Neural cell (in vitro differentiated cells): ENCODE measurements at regions not wholly inside any gene's neighbourhood (a gene's known extent, or its start where the extent isn't known, plus 50 kb on each side); places are given as distances from the start of the nearest gene placed in this dataset.

Source experiments
- H2AFZ ChIP-seq: fragments of 200-600, 300-800 bp; sonication (generic), shearing (Covaris generic); 2 replicates; pipeline ENCODE4 v1.6.0; 2014; ENCODE audit warnings: low read depth, mild to moderate bottlenecking, antibody characterized with exemption, low read length, moderate library complexity
- H3F3A ChIP-seq: fragments of 200-600 bp; shearing (Covaris generic); 2 replicates; pipeline ENCODE4 v1.6.1; 2016; ENCODE audit warnings: mild to moderate bottlenecking, moderate library complexity, mixed read lengths, antibody characterized with exemption, low read length; ENCODE audit not compliant: insufficient read depth, poor library complexity, severe bottlenecking
- H3K27ac ChIP-seq: fragments of 200-600, 300-800 bp; sonication (generic), shearing (Covaris generic); 2 replicates; pipeline ENCODE4 v1.5.1; 2014; ENCODE audit warnings: mild to moderate bottlenecking, low read length, moderate library complexity
- H3K27me3 ChIP-seq: fragments of 300-800, 200-600 bp; sonication (generic), shearing (Covaris generic); 2 replicates; pipeline ENCODE4 v1.6.0; 2014; ENCODE audit warnings: mild to moderate bottlenecking, low read depth, low read length, moderate library complexity; ENCODE audit not compliant: insufficient read depth
- H3K36me3 ChIP-seq: fragments of 300-800, 200-600 bp; sonication (generic), shearing (Covaris generic); 2 replicates; pipeline ENCODE4 v1.5.1; 2014; ENCODE audit warnings: mild to moderate bottlenecking, antibody characterized with exemption, low read length, moderate library complexity; ENCODE audit not compliant: insufficient read depth
- H3K4me2 ChIP-seq: fragments of 300-800, 200-600 bp; sonication (generic), shearing (Covaris generic); 2 replicates; pipeline ENCODE4 v1.6.0; 2014; ENCODE audit warnings: mild to moderate bottlenecking, low read length
- H3K4me3 ChIP-seq: fragments of 300-800, 200-600 bp; sonication (generic), shearing (Covaris generic); 2 replicates; pipeline ENCODE4 v1.5.1; 2014; ENCODE audit warnings: mild to moderate bottlenecking, low read length, moderate library complexity
- H3K79me2 ChIP-seq: fragments of 200-600 bp; shearing (Covaris generic); replicated peaks from 2 replicates; pipeline ENCODE4 v1.6.0; 2014; ENCODE audit warnings: mild to moderate bottlenecking, low read length, moderate library complexity; ENCODE audit not compliant: insufficient read depth
- H3K9ac ChIP-seq: fragments of 300-800, 200-600 bp; sonication (generic), shearing (Covaris generic); 2 replicates; pipeline ENCODE4 v1.6.1; 2016; ENCODE audit warnings: mild to moderate bottlenecking, low read length, mixed read lengths
- H3K9me2 ChIP-seq: fragments of 200-600 bp; shearing (Covaris generic); 2 replicates; pipeline ENCODE4 v1.6.1; 2016; ENCODE audit warnings: mild to moderate bottlenecking, low read length, mixed read lengths; ENCODE audit not compliant: insufficient read depth
- H3K9me3 ChIP-seq: fragments of 200-600, 300-800 bp; sonication (generic), shearing (Covaris generic); 2 replicates; pipeline ENCODE4 v1.6.1; 2016; ENCODE audit warnings: mild to moderate bottlenecking, mixed run types, low read length, moderate library complexity, mixed read lengths
- H4K20me1 ChIP-seq: fragments of 200-600 bp; shearing (Covaris generic); 2 replicates; pipeline ENCODE4 v1.6.1; 2016; ENCODE audit warnings: mild to moderate bottlenecking, mixed run types; ENCODE audit not compliant: insufficient read depth
- EP300 ChIP-seq: fragments of 450-650 bp; conservative IDR thresholded peaks from 2 replicates; pipeline ENCODE4 v1.6.1; 2014; ENCODE audit warnings: antibody characterized with exemption, mild to moderate bottlenecking, moderate library complexity; ENCODE audit not compliant: poor library complexity, severe bottlenecking
- EZH2 ChIP-seq: fragments of 200-600, 300-800 bp; shearing (Covaris generic), sonication (generic); IDR thresholded peaks from 2 replicates; pipeline ENCODE4 v1.6.1; 2014; ENCODE audit warnings: antibody characterized with exemption, low read length, borderline replicate concordance, mild to moderate bottlenecking; ENCODE audit not compliant: insufficient read depth, poor library complexity, severe bottlenecking
- MXI1 ChIP-seq: fragments of 450-650 bp; conservative IDR thresholded peaks from 2 replicates; pipeline ENCODE4 v1.6.1; 2014; ENCODE audit warnings: antibody characterized with exemption, mild to moderate bottlenecking; ENCODE audit not compliant: poor library complexity, severe bottlenecking
- POLR2AphosphoS5 ChIP-seq: IDR thresholded peaks from 2 replicates; pipeline ENCODE4 v1.6.1; 2012
- RAD21 ChIP-seq: fragments of 450-650 bp; conservative IDR thresholded peaks from 2 replicates; pipeline ENCODE4 v1.6.1; 2014; ENCODE audit warnings: antibody characterized with exemption, mild to moderate bottlenecking, moderate library complexity
- SMC3 ChIP-seq: fragments of 450-650 bp; conservative IDR thresholded peaks from 2 replicates; pipeline ENCODE4 v1.6.1; 2014; ENCODE audit warnings: antibody characterized with exemption, mild to moderate bottlenecking, moderate library complexity; ENCODE audit not compliant: poor library complexity
- TAF1 ChIP-seq: IDR thresholded peaks from 2 replicates; pipeline ENCODE4 v1.6.1; 2012; ENCODE audit warnings: low read depth
- TF ChIP-seq, protein P1 (sequence below): fragments of 450-650 bp; IDR thresholded peaks from 2 replicates; pipeline ENCODE4 v1.5.1; 2014; ENCODE audit warnings: antibody characterized with exemption, mild to moderate bottlenecking, moderate library complexity; ENCODE audit not compliant: poor library complexity, severe bottlenecking
- TF ChIP-seq, protein P2 (sequence below): IDR thresholded peaks from 2 replicates; pipeline ENCODE4 v1.6.1; 2012; ENCODE audit warnings: borderline replicate concordance

DNA sequence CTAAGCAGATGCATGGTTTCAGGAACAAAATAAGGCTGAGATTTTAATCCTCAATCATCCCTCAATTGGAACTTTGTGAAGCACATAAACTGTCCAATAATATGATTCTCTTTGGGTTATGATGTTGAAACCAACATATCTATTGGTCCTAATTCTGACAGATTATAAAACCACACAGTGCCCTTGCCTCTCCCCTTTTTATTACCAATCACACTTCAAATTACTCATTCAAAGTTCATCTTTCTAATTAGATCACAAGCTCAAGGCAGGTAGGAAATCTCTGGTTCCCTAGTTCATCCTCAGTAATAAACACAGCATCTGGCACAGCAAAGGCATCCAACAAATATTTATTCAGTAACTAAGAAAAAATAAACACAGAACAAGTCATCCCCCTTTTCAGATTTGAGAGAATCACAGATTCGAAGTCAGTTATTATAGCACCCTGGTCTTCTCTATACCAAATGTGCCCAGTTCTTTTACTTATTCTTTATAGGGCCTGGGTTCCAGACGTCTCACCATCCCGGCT lies 611.6 kb downstream of the INSC start:
- H3K9me2 ChIP-seq = no peaks in the 10 kb centered on the region
- H2AFZ ChIP-seq = no peak overlapping the region
- H4K20me1 ChIP-seq = no peaks in the 10 kb centered on the region
- no peaks in the 10 kb centered on the region for H3K9me3 ChIP-seq
- no peaks in the 10 kb centered on the region for H3K27me3 ChIP-seq
- no peak for TF ChIP-seq MXI1
- no peak for TF ChIP-seq EZH2
- no peak for TF ChIP-seq RAD21
- TF ChIP-seq EP300 = no peak
- no peak overlapping the region for H3K27ac ChIP-seq
- H3F3A ChIP-seq = no peaks in the 10 kb centered on the region
- no peaks in the 10 kb centered on the region for H3K36me3 ChIP-seq
- H3K79me2 ChIP-seq = no peaks in the 10 kb centered on the region
- H3K9ac ChIP-seq = no peak overlapping the region
- H3K4me2 ChIP-seq = no peak overlapping the region
- H3K4me3 ChIP-seq = no peak overlapping the region

DNA sequence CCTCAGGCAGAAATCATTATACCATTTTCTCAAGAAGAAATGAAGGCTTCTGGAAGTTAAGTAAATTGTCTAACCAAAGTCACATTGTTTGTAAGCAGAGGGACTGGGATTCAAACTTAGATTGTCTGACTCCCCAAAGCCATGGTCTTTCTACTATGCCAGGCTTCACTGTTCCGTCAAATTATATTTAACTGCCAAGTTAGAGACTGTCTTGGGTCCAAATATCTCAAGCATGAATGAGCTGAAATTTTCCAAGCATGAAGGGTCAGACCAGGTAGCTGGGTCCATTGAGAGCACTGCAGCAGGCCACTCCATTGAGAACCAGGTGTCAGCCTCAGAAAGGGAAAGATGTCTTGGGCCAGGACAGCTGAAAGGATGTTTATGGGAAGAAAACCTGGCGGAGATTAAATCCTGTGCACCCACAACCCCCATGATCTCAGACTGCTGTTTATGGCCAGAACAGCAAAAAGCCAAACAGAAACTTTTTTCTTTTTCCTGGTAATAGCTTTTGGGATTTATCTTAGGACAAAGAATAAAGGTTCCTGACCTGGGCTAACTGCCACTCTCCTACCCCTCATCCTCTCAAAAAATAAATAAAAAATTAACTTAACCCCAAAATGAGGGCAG lies 612.3 kb downstream of the INSC start:
- Histone ChIP-seq H3K27me3 (no peaks in the 10 kb centered on the region), H3K9me3 (no peaks in the 10 kb centered on the region), H3K4me2 (no peak overlapping the region), H3K9me2 (no peaks in the 10 kb centered on the region), H3K27ac (no peak overlapping the region), H3K9ac (no peak overlapping the region), H2AFZ (no peak overlapping the region), H3K4me3 (no peak overlapping the region), H4K20me1 (no peaks in the 10 kb centered on the region), H3K36me3 (no peaks in the 10 kb centered on the region), H3F3A (no peaks in the 10 kb centered on the region), H3K79me2 (no peaks in the 10 kb centered on the region)
- TF ChIP-seq SMC3 (no peak), EP300 (no peak), MXI1 (no peak), EZH2 (no peak)
- TF ChIP-seq, protein P1, sequence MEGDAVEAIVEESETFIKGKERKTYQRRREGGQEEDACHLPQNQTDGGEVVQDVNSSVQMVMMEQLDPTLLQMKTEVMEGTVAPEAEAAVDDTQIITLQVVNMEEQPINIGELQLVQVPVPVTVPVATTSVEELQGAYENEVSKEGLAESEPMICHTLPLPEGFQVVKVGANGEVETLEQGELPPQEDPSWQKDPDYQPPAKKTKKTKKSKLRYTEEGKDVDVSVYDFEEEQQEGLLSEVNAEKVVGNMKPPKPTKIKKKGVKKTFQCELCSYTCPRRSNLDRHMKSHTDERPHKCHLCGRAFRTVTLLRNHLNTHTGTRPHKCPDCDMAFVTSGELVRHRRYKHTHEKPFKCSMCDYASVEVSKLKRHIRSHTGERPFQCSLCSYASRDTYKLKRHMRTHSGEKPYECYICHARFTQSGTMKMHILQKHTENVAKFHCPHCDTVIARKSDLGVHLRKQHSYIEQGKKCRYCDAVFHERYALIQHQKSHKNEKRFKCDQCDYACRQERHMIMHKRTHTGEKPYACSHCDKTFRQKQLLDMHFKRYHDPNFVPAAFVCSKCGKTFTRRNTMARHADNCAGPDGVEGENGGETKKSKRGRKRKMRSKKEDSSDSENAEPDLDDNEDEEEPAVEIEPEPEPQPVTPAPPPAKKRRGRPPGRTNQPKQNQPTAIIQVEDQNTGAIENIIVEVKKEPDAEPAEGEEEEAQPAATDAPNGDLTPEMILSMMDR = no peak

DNA sequence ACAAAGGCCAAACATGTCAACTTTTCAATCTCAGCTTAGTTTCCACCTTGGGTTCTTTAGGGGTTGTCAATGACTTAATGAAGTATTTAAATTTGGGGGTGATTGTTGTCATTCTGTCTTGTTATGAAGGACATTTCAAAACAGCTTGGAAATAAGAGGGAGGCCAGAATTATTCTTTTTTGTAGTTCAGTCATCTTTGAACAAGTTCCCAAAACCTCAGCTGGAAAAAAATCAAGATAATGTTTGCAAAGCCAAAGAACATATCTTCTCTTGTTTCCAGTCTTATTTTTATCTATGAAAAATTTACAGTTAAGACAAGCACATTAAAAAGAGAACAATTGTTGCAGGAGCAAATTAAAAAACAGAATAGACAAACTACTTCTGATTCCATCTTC lies 612.8 kb downstream of the INSC start:
- no peak overlapping the region for H3K4me2 ChIP-seq
- no peaks in the 10 kb centered on the region for H4K20me1 ChIP-seq
- no peak overlapping the region for H3K27ac ChIP-seq
- no peaks in the 10 kb centered on the region for H3K27me3 ChIP-seq
- H2AFZ ChIP-seq = no peak overlapping the region
- H3K79me2 ChIP-seq = no peaks in the 10 kb centered on the region
- no peak overlapping the region for H3K9ac ChIP-seq
- H3K36me3 ChIP-seq = no peaks in the 10 kb centered on the region
- no peak for TF ChIP-seq EP300
- TF ChIP-seq POLR2AphosphoS5 = no peak
- TF ChIP-seq RAD21 = no peak
- TF ChIP-seq, protein P2, sequence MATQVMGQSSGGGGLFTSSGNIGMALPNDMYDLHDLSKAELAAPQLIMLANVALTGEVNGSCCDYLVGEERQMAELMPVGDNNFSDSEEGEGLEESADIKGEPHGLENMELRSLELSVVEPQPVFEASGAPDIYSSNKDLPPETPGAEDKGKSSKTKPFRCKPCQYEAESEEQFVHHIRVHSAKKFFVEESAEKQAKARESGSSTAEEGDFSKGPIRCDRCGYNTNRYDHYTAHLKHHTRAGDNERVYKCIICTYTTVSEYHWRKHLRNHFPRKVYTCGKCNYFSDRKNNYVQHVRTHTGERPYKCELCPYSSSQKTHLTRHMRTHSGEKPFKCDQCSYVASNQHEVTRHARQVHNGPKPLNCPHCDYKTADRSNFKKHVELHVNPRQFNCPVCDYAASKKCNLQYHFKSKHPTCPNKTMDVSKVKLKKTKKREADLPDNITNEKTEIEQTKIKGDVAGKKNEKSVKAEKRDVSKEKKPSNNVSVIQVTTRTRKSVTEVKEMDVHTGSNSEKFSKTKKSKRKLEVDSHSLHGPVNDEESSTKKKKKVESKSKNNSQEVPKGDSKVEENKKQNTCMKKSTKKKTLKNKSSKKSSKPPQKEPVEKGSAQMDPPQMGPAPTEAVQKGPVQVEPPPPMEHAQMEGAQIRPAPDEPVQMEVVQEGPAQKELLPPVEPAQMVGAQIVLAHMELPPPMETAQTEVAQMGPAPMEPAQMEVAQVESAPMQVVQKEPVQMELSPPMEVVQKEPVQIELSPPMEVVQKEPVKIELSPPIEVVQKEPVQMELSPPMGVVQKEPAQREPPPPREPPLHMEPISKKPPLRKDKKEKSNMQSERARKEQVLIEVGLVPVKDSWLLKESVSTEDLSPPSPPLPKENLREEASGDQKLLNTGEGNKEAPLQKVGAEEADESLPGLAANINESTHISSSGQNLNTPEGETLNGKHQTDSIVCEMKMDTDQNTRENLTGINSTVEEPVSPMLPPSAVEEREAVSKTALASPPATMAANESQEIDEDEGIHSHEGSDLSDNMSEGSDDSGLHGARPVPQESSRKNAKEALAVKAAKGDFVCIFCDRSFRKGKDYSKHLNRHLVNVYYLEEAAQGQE = no peak
- TF ChIP-seq TAF1 = no peak
- no peak for TF ChIP-seq SMC3
- no peak for TF ChIP-seq EZH2
- TF ChIP-seq MXI1 = no peak
- TF ChIP-seq, protein P1 = no peak
- H3K4me3 ChIP-seq = no peak overlapping the region
- H3K9me2 ChIP-seq = no peaks in the 10 kb centered on the region
- no peaks in the 10 kb centered on the region for H3K9me3 ChIP-seq
- no peaks in the 10 kb centered on the region for H3F3A ChIP-seq
